Neutrophil (primary cell): ENCODE measurements at regions not wholly inside any gene's neighbourhood (a gene's known extent, or its start where the extent isn't known, plus 50 kb on each side); places are given as distances from the start of the nearest gene placed in this dataset.

Source experiments
- H3K27ac ChIP-seq: fragments of 200-600 bp; sonication (generic); 2 replicates; pipeline ENCODE4 v1.5.1; 2016; ENCODE audit warnings: mild to moderate bottlenecking, moderate library complexity
- H3K27me3 ChIP-seq: fragments of 200-600 bp; sonication (generic); 2 replicates; pipeline ENCODE4 v1.6.0; 2016; ENCODE audit warnings: mild to moderate bottlenecking
- H3K36me3 ChIP-seq: fragments of 200-600 bp; sonication (generic); 2 replicates; pipeline ENCODE4 v1.5.1; 2017
- H3K4me1 ChIP-seq, 2 experiments: fragments of 200-600 bp in 1 of 2; sonication (generic) in 1 of 2; 1 replicate in 1 of 2; 2 replicates in 1 of 2; pipeline versions ENCODE4 v1.5.1 to v1.6.1; 2013 to 2016; ENCODE audit warnings: low read depth in 1 of 2, low read length in 1 of 2, mild to moderate bottlenecking in 1 of 2, moderate library complexity in 1 of 2; ENCODE audit not compliant: control insufficient read depth in 1 of 2, insufficient read depth in 1 of 2
- H3K4me3 ChIP-seq, 2 experiments: fragments of 200-600 bp in 1 of 2; sonication (generic) in 1 of 2; 1 replicate in 1 of 2; 2 replicates in 1 of 2; pipeline ENCODE4 v1.5.1; 2013 to 2016; ENCODE audit warnings: low read depth in 1 of 2, low read length in 1 of 2, mild to moderate bottlenecking in 1 of 2, moderate library complexity in 1 of 2
- H3K9me3 ChIP-seq: fragments of 200-600 bp; sonication (generic); 2 replicates; pipeline ENCODE4 v1.5.1; 2016
- CTCF ChIP-seq: fragments of 200-600 bp; sonication (generic); IDR thresholded peaks from 2 replicates; pipeline ENCODE4 v1.5.1; 2016; ENCODE audit warnings: antibody characterized with exemption

- Histone ChIP-seq H3K4me3 (no peak overlapping the region), H3K36me3 (no peaks in the 10 kb centered on the region), H3K9me3 (no peaks in the 10 kb centered on the region), H3K27me3 (no peaks in the 10 kb centered on the region), H3K27ac (no peak overlapping the region), H3K4me1 (no peaks in the 10 kb centered on the region)
- TF ChIP-seq CTCF: no peak
These were observed 170.2 kb upstream of the C9orf72 start for GRCh38 chr9:27743490-27743889.

GRCh38 chr9:27747450-27747849 is 174.2 kb upstream of the C9orf72 start:
- Histone ChIP-seq H3K27me3 (no peaks in the 10 kb centered on the region), H3K36me3 (no peaks in the 10 kb centered on the region), H3K9me3 (no peaks in the 10 kb centered on the region), H3K27ac (no peak overlapping the region), H3K4me3 (no peak overlapping the region), H3K4me1 (no peaks in the 10 kb centered on the region)
- TF ChIP-seq CTCF: no peak

- no peaks in the 10 kb centered on the region for H3K27me3 ChIP-seq
- H3K4me3 ChIP-seq: no peak overlapping the region
- H3K9me3 ChIP-seq: no peaks in the 10 kb centered on the region
- TF ChIP-seq CTCF: no peak
- no peak overlapping the region for H3K27ac ChIP-seq
- no peaks in the 10 kb centered on the region for H3K36me3 ChIP-seq
- H3K4me1 ChIP-seq: no peaks in the 10 kb centered on the region
These were observed 176.6 kb upstream of the C9orf72 start for GRCh38 chr9:27749838-27750237.

- no peak overlapping the region for H3K4me3 ChIP-seq
- no peaks in the 10 kb centered on the region for H3K27me3 ChIP-seq
- no peak overlapping the region for H3K27ac ChIP-seq
- H3K9me3 ChIP-seq: no peaks in the 10 kb centered on the region
- TF ChIP-seq CTCF: no peak
- no peaks in the 10 kb centered on the region for H3K36me3 ChIP-seq
- H3K4me1 ChIP-seq: no peaks in the 10 kb centered on the region
These were observed 177.3 kb upstream of the C9orf72 start for GRCh38 chr9:27750566-27750965.

GRCh38 chr9:27752069-27752468 is 178.8 kb upstream of the C9orf72 start:
- no peak for TF ChIP-seq CTCF
- Histone ChIP-seq H3K9me3 (no peaks in the 10 kb centered on the region), H3K4me1 (no peaks in the 10 kb centered on the region), H3K27ac (no peak overlapping the region), H3K4me3 (no peak overlapping the region), H3K36me3 (no peaks in the 10 kb centered on the region), H3K27me3 (no peaks in the 10 kb centered on the region)

GRCh38 chr9:27755846-27756245 is 182.6 kb upstream of the C9orf72 start:
- H3K27ac ChIP-seq: no peak overlapping the region
- no peaks in the 10 kb centered on the region for H3K27me3 ChIP-seq
- no peak overlapping the region for H3K4me3 ChIP-seq
- no peak for TF ChIP-seq CTCF
- H3K36me3 ChIP-seq: no peaks in the 10 kb centered on the region
- no peaks in the 10 kb centered on the region for H3K9me3 ChIP-seq
- no peaks in the 10 kb centered on the region for H3K4me1 ChIP-seq
